Body of pancreas (tissue), 4 donors: ENCODE measurements at regions not wholly inside any gene's neighbourhood (a gene's known extent, or its start where the extent isn't known, plus 50 kb on each side); places are given as distances from the start of the nearest gene placed in this dataset.

Experiments used
- CTCF ChIP-seq, 7 experiments: fragments of 450-650 bp in 4 of 7; fragments of 200-600 bp in 3 of 7; sonication (generic) in 3 of 7; IDR thresholded peaks; one replicate each; pipeline ENCODE4 v1.5.1; 2016 to 2019; ENCODE audit warnings: antibody characterized with exemption in 7 of 7
- POLR2A ChIP-seq, 3 donors: fragments of 450-650 bp; IDR thresholded peaks; one replicate each; pipeline ENCODE4 v1.6.1; 2016; ENCODE audit warnings: antibody characterized with exemption in 3 of 3, mild to moderate bottlenecking in 2 of 3

- TF ChIP-seq CTCF (IDR thresholded peaks at IDR 0.05) (no peak), POLR2A (IDR thresholded peaks at IDR 0.05) (no peak)
Measured at GRCh38 chr12:87136330-87136976, 880.3 kb upstream of the MGAT4C start.
